ENCODE measurements at regions not wholly inside any gene's neighbourhood (a gene's known extent, or its start where the extent isn't known, plus 50 kb on each side); places are given as distances from the start of the nearest gene placed in this dataset.

GRCh38 chr5:41670854-41671479 is 160.6 kb upstream of the PLCXD3 start:
- no peak for DNase-seq

DNA sequence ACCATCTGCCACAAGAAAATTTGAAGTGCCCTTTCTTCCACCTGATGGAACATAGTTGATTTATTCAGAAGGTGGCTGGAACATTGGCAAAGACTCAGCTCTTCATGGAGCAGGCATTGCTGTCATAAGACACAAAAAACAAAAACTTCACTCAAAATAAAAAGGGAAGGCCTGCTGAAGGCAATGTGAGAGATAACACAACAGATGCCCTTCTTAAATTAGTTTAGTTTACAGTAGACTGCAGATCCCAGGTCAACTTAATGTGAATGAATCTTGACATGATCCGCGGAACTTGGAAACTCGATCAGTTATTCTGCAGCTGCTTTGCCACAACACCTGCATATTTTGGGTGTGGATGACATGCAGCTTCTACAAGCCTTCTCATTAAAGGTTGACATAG is 159.8 kb upstream of the PLCXD3 start:
- DNase-seq, result peak in 3 of 56 donors; percentile 6 to 11 (median 10)

DNA sequence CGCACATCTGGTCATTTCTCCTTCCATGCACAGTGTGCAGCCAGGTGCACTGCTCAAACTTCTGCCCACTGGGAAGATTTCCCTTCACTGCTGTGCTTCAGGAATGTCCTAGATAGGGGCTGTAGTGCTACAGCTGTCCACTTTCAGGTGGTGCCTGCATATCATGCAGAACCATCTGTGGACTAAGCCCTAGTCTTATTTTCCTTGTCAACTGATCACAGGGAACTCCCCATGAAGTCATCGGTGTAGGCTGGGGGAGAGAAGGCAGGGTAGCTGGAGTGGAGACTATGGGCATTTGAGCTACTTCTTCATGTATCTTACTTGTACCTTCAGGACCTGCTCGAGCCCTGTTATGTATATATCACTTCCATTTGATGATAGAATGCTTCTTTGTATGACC is 150.9 kb upstream of the PLCXD3 start:
- DNase-seq, result no peak

- DNase-seq, result no peak
These were observed 146.2 kb upstream of the PLCXD3 start for GRCh38 chr5:41656597-41656996.

DNA sequence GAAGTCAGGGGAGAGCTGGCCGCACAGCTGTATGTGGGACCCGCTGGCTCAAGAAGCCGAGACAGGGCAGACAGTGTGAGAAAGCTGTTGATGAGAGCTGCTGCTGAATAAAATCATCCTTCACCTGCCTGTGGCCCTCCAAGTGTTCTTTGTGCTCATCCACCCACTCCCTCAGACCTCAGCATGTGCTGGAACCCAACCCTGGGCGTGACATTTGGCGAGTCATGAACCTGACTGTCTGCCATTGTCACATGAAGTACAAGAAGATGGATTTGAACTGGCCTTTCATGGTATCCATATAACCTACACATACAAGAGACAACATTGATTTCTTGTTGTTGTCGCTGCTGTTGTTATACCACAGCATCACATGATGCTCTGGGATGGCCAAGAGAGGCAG is 139.7 kb upstream of the PLCXD3 start:
- no peak for DNase-seq

- DNase-seq, result no peak
These were observed 139.3 kb upstream of the PLCXD3 start for GRCh38 chr5:41649659-41650058.

DNA sequence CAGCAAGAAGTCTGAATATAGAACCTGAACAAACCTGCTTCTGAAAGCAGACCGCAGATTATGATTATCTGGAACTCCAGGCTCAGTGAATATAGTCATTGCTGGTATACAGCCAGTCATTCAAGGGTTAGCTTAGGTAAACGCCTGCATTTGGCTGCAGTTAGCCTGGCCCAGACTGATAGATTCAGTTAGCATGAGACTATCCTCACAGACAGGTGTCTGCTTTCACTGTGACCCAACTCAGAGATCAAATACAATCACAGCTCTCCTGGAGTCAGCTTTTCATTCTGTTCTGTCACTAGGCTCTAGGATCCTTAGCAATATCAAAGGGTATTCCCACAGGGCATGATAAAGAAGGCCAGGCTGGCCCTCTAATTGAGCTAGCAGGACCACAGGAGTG is 138.6 kb upstream of the PLCXD3 start:
- DNase-seq, result no peak

DNA sequence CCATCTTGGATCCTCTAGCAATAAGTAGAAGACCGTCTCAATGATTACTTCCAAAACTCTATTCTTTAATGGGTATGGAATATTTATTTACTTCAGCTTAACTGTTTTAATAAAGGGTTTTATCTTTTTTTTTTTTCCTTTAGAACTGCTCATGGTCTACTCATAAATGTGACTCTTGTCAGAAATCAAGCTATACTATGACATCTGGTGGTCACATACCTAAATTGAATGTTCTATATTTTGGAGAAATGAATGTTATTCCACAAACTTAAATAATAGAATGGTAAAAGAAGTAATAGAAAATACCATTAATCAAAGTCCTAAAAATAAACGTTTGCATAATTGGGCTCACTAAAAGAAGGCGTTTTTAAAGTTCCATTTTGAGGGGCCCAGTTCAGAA is 131.2 kb upstream of the PLCXD3 start:
- DNase-seq, result no peak

GRCh38 chr5:41638685-41639084 is 128.3 kb upstream of the PLCXD3 start:
- no peak for DNase-seq

- DNase-seq, result no peak
These were observed 127.5 kb upstream of the PLCXD3 start for GRCh38 chr5:41637869-41638268.

DNA sequence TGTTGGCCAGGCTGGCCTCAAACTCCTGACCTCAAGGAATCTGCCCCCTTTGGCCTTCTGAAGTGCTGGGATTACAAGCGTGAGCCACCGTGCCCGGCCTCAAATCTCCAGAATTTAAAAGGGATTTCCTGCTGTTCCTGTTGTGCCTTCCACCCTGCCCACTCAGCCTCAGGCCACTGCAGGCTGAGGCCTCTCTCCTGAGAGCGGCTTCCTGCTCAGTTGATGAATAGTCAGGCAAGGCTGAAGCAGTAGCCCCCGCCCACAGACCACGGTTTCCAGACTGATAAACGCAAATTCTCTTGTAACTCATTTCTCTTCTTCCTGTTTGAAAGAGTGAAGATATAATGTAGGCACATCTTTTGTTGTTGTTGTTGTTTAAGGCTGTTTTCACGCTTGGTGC is 127.0 kb upstream of the PLCXD3 start:
- no peak for DNase-seq

DNA sequence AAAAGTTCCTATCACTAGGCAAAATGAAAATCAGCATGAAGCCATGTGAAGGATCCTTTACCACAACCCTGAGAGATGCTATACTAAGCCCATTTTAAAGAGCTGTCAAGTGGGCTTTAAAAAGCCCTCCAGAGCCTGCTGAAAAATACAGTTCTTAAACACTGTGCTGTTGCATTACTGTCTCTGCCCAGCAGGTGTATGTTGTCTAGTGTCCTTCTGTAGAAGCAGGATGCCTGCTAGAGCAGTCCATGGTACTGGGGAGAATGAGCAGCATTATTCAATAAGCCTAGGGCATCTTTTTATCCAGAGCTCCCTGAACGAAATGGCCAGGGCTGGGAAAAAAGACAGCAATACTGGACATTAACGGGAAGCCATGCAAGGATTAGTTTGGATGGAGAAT is 126.2 kb upstream of the PLCXD3 start:
- DNase-seq, result no peak

DNA sequence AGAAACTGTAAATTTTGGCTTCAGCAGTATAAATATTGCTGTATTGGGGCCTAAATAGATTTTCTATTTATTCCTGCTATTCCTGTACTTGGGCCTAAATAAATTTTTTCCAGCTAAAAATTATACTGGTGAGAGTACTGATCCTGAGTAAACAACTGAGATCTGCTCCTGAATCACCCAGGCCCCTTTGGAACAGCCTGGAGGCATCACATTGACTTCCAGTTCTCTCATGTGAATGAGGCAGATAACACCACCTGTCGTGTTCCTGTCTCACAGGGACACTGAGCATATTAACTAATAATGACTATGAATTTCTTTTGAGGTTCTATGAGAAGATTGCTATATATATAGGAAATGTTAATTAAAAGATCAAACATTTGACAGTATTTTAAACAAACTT is 119.5 kb upstream of the PLCXD3 start:
- no peak for DNase-seq

- DNase-seq, result no peak
These were observed 115.2 kb upstream of the PLCXD3 start for GRCh38 chr5:41625571-41625970.

GRCh38 chr5:41621420-41621819 is 111.0 kb upstream of the PLCXD3 start:
- DNase-seq, result no peak

DNA sequence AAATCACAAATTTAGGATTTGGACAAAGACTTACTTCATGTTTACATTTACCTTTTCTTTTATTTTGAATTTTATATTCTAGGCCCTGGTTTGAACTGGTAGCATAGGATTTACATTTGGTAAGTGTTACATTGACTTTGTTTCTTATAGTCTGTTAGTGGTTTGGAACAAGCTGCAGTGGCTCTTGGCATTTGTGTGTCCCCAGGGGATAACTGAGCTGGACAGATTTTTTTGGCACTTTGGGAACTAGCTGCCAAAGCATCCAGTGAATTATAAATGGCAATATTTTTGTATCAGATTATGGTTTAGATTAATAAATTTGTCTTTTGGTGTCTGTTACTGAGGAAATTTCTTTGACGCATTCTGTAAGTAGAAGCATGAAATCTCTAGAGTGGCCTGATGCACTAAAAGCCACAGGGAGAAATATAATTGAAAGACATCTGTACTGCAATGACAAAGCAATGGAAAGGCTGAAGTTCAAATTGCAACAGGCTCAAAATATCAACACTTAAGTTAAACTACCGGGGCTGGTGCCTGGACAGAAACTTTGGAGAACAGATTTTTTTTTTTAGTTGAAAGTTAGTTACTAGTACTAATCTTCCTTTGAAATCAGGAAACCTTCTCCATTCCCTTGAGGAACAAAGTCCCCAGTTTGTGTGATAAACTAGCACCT is 107.6 kb upstream of the PLCXD3 start:
- DNase-seq, result no peak

GRCh38 chr5:41610386-41610785 is 100.0 kb upstream of the PLCXD3 start:
- DNase-seq, result no peak

GRCh38 chr5:41600731-41601130 is 90.3 kb upstream of the PLCXD3 start:
- no peak for DNase-seq

- DNase-seq, result no peak
These were observed 87.6 kb upstream of the PLCXD3 start for GRCh38 chr5:41598011-41598410.

- no peak for DNase-seq
These were observed 77.3 kb upstream of the PLCXD3 start for GRCh38 chr5:41587668-41588067.

DNA sequence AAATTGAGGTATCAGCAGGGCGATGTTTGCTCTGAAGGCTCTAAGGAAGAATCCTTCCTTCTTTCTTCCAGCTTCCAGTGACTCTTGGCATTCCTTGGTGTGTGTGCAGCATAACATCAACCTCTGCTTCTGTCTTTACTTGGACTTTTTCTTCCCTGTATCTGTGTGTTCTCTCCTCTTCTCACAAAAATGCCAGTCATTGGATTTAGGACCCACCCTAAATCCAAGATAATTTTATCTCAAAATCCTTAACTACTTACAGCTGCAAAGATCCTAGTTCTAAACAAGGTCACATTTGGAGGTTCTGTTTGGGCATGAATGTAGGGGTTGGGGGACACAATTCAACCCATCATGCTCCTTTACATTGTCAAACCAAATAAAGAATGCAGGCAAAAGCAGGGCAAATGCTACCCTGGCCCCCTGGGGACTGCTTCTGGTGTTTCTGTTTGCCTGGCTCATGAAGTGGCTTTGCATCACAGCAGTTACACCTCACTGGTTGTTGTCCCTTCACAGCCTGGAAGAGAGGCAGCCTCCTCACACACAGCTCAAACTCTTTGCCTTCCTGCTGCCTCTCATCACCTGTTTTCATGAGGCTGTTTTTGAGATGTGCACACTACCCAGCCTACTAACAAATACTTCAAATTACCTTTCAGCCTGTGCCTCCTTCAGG is 64.8 kb upstream of the PLCXD3 start:
- DNase-seq, result no peak

- no peak for DNase-seq
These were observed 64.0 kb upstream of the PLCXD3 start for GRCh38 chr5:41574391-41574790.

All from amygdala (tissue), 56 donors.